Mucosa of descending colon (tissue), 3 donors: ENCODE measurements at regions not wholly inside any gene's neighbourhood (a gene's known extent, or its start where the extent isn't known, plus 50 kb on each side); places are given as distances from the start of the nearest gene placed in this dataset.

Source experiments
- ATAC-seq: fragments of 200-7000 bp; cut with Tn5 transposase; one replicate; pipeline ENCODE4 v1.9.1; 2020; ENCODE audit warnings: mild to moderate bottlenecking, moderate library complexity
- DNase-seq, 3 donors: peaks; one replicate each; pipeline ENCODE4 v3.0.0-alpha.2; 2020
- H3K36me3 ChIP-seq: fragments of 200-600 bp; one replicate; pipeline ENCODE4 v1.8.0; 2021; ENCODE audit warnings: low read depth, mild to moderate bottlenecking
- H3K4me1 ChIP-seq: fragments of 200-600 bp; one replicate; pipeline ENCODE4 v1.8.0; 2021; ENCODE audit warnings: low read depth, mild to moderate bottlenecking
- H3K4me3 ChIP-seq: fragments of 200-600 bp; one replicate; pipeline ENCODE4 v1.8.0; 2021; ENCODE audit warnings: mild to moderate bottlenecking
- H3K9me3 ChIP-seq: fragments of 200-600 bp; one replicate; pipeline ENCODE4 v1.8.0; 2021; ENCODE audit warnings: mild to moderate bottlenecking
- intact Hi-C, 2 donors: fragments of 100-400 bp; cut with DNase I in 1 of 2; cut with micrococcal nuclease in 1 of 2; formaldehyde crosslinking; loops; one replicate each; pipeline versions ENCODE4 v1.11.0 to v1.11.1; 2022; cut with DNase I, micrococcal nuclease
- TF ChIP-seq, protein P1 (sequence below): fragments of 200-600 bp; IDR thresholded peaks from one replicate; pipeline ENCODE4 v1.8.0; 2022; ENCODE audit warnings: antibody characterized with exemption, mild to moderate bottlenecking
- donor health status: DM: no; HTN: no; CAD: no; lungs with moderate emphysema.
- donor health status: DM: no; HTN: no; CAD: no.
- donor health status: DM: no; HTN: yes; CAD: no.

DNA sequence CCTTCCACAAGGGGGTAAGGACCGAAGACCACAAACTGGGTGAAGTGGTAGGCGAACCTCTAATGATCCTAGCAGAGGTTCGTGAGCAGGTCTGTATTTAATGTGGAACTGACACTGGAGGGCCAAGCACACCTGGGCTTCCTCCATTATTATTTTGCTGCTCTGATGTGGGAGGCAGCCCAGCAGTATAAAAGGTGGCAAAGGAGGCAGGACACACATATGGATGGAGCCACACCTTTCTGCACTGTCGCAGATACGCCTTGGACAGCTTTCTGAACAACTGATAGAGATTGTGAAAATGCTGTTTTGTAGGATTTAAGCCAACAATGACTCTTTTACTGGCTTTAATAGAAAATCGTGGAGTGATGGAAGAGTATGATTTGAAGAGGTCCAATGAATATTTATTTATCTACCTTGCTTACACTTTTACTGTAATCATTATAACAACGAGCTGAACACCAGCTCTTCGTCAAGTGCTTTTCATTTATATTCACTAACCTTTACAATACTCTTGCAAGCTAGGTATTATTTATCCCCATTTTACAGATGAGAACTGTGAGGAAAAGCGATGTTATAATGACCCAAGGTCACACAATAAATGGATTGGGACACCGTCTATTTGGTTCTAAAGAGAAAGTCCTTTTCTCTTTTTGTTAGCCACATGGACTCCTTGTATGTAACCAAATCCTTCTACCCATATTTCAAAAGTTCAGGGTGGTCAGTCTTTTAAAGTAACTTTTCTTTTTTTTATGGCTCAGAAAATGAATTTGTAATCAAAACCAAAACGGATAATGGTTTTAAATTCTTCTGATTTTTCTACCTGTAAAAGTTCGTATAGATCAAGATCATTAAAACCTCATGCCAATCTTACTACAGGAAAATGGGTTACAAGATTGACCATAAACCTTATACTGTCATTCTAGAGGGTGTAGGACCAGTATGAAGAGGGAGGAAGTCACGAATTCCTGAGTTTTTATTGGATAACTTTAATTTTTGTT lies 116.9 kb downstream of the UTRN start:
- intact Hi-C loops = no loop called here
- no peaks in the 10 kb centered on the region for H3K4me1 ChIP-seq
- H3K9me3 ChIP-seq = peaks cover 5% of the 10 kb centered on the region
- H3K36me3 ChIP-seq = no peaks in the 10 kb centered on the region
- no peak overlapping the region for H3K4me3 ChIP-seq
- ATAC-seq (no peak), DNase-seq (no peak)
- TF ChIP-seq, protein P1, sequence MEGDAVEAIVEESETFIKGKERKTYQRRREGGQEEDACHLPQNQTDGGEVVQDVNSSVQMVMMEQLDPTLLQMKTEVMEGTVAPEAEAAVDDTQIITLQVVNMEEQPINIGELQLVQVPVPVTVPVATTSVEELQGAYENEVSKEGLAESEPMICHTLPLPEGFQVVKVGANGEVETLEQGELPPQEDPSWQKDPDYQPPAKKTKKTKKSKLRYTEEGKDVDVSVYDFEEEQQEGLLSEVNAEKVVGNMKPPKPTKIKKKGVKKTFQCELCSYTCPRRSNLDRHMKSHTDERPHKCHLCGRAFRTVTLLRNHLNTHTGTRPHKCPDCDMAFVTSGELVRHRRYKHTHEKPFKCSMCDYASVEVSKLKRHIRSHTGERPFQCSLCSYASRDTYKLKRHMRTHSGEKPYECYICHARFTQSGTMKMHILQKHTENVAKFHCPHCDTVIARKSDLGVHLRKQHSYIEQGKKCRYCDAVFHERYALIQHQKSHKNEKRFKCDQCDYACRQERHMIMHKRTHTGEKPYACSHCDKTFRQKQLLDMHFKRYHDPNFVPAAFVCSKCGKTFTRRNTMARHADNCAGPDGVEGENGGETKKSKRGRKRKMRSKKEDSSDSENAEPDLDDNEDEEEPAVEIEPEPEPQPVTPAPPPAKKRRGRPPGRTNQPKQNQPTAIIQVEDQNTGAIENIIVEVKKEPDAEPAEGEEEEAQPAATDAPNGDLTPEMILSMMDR = no peak

DNA sequence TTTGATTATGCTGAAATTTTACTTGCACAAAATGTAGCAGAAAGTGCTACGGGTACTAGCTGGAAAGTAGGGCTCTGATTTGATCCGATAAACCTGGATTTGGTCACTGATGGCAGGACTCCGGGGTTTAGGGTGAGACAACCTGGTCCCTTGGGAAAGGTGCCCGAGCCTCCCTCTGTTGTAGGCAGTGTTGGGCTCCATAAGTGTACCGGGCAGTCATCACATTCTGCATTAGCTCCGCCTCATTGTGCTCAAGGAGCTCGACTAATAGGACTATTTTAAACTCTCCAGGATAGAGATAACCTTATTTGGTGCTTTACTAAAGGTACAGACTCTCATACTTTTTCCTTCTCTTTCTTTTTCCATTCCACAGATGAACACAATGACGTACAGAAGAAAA lies 117.6 kb downstream of the UTRN start:
- H3K4me1 ChIP-seq = no peaks in the 10 kb centered on the region
- intact Hi-C loops = no loop called here
- peaks cover 5% of the 10 kb centered on the region for H3K9me3 ChIP-seq
- DNase-seq (no peak), ATAC-seq (no peak)
- TF ChIP-seq, protein P1 = no peak
- H3K4me3 ChIP-seq = no peak overlapping the region
- no peaks in the 10 kb centered on the region for H3K36me3 ChIP-seq

DNA sequence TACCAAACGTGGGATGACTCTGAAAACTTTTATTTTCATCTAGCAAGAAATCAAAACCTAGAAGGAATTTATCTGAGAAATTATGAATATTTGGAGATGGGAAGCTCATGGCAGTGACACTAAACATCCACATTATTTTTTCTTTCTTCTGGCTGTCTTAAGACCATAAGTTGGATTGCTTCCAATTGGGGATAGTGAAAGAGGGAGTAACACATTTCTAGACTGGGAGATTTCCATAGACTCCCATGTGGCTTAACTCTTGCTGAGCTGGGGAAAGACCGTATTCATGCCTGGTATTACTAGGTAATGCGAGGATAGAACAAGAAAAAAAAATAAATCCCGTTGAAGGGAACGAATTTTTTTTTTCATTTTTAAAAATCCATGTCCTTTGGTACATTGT lies 120.0 kb downstream of the UTRN start:
- ATAC-seq (no peak), DNase-seq (no peak)
- H3K36me3 ChIP-seq = no peaks in the 10 kb centered on the region
- TF ChIP-seq, protein P1 = no peak
- H3K4me1 ChIP-seq = peaks cover 2% of the 10 kb centered on the region
- H3K4me3 ChIP-seq = no peak overlapping the region
- H3K9me3 ChIP-seq = no peaks in the 10 kb centered on the region
- intact Hi-C loops = no loop called here

DNA sequence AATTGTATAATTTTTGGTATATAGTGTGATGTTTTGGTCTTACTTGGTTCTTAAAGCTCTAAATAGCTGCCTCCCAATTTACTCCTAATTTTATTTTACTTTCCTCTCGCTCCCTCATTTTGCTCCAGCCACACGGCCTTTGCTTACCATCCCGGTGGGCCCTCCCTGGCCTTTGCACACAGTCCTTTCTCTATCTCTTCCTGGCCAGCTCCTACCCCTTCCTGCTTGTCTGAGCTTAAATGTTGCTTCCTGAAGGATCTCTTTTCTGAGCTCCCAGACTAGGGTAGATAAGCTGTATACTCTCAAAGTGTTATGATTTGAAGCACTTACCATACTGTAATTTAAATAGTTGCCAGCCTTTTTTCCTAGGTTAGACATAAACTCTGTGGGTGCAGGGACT lies 121.7 kb downstream of the UTRN start:
- no peak for DNase-seq
- intact Hi-C loops = no loop called here
- no peak overlapping the region for H3K4me3 ChIP-seq
- TF ChIP-seq, protein P1 = no peak
- H3K9me3 ChIP-seq = no peaks in the 10 kb centered on the region
- H3K36me3 ChIP-seq = no peaks in the 10 kb centered on the region
- ATAC-seq = no peak
- H3K4me1 ChIP-seq = peaks cover 17% of the 10 kb centered on the region

DNA sequence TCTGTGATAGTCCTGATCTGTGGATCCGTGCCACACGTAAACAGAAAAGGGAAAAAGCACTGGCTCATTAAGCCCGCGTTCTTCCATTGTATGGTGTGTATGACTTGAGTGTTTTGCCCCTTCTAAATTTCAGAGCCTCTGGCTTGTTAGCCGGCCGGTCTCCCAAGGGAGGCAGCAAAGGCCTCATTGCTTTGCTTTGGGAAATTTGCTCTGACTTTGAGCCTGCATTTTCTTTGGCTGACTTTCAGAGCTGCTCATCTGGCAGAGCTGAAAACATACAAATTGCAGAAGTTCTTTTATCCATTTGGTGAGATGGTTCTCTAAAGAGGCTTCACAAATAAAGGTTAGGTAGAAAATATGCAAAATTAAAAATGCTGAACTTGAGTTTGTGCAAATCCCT lies 123.0 kb downstream of the UTRN start:
- intact Hi-C loops = no loop called here
- DNase-seq = no peak

More for the DNA sequence above, 123.0 kb downstream of the UTRN start:
- no peak overlapping the region for H3K4me3 ChIP-seq
- H3K9me3 ChIP-seq = no peaks in the 10 kb centered on the region
- no peaks in the 10 kb centered on the region for H3K36me3 ChIP-seq
- no peak for ATAC-seq
- TF ChIP-seq, protein P1 = no peak
- H3K4me1 ChIP-seq = peaks cover 17% of the 10 kb centered on the region
